ENCODE measurements at regions not wholly inside any gene's neighbourhood (a gene's known extent, or its start where the extent isn't known, plus 50 kb on each side); places are given as distances from the start of the nearest gene placed in this dataset.

GRCh38 chr21:45354970-45355369 is 50.0 kb upstream of the COL18A1 start:
- no CpG with 5 or more reads among the region's 5 CpGs for WGBS, 2 experiments (ENCODE audit: extremely low coverage in 2 of 2, insufficient read length in 1 of 2)
- Histone ChIP-seq H4K8ac (ENCODE audit: low read depth in 2 of 2, low read length in 2 of 2) (no peak overlapping the region), H2AK9ac (replicated peaks; ENCODE audit: low read depth, low read length, poor library complexity) (no peak overlapping the region), H4K20me1 (ENCODE audit: insufficient read depth, low read length) (no peaks in the 10 kb centered on the region), H4K91ac (ENCODE audit: insufficient read depth, low read depth, low read length) (no peak overlapping the region), H3K4me1 (ENCODE audit: control insufficient read depth, insufficient read depth, low read length) (peaks cover 4% of the 10 kb centered on the region; the same call in 1 of the 2 replicates), H3K4me3 (ENCODE audit: insufficient read depth, low read depth, low read length) (no peak overlapping the region), H2AFZ (replicated peaks; ENCODE audit: low read length, poor library complexity) (no peak overlapping the region), H3K14ac (replicated peaks; ENCODE audit: low read depth, low read length) (no peak overlapping the region), H2BK120ac (ENCODE audit: low read depth, low read length) (no peak overlapping the region), H2AK5ac (ENCODE audit: low read depth, low read length) (no peak overlapping the region), H3K4ac (ENCODE audit: low read depth, low read length) (no peak overlapping the region), H3K56ac (ENCODE audit: extremely low read depth, insufficient read depth, low read length) (no peak overlapping the region), H3K4me2 (ENCODE audit: low read depth, low read length) (no peak overlapping the region), H2BK15ac (ENCODE audit: low read depth, low read length) (no peak overlapping the region), H3K27me3 (ENCODE audit: control insufficient read depth, insufficient read depth, low read length) (no peaks in the 10 kb centered on the region), H3K9me1 (ENCODE audit: insufficient read depth, low read length) (peaks cover 13% of the 10 kb centered on the region), H2BK5ac (ENCODE audit: low read depth, low read length, poor library complexity, severe bottlenecking) (no peak overlapping the region), H4K5ac (ENCODE audit: low read depth, low read length) (no peak overlapping the region), H3K18ac (ENCODE audit: low read depth, low read length) (no peak overlapping the region), H2BK20ac (ENCODE audit: low read depth, low read length) (no peak overlapping the region), H3K36me3 (ENCODE audit: control insufficient read depth, insufficient read depth, low read length) (no peaks in the 10 kb centered on the region), H3K27ac (ENCODE audit: insufficient read depth, low read length) (no peak overlapping the region), H3K9me3 (ENCODE audit: control insufficient read depth, insufficient read depth, low read length) (no peaks in the 10 kb centered on the region), H3K23ac (ENCODE audit: low read depth, low read length) (no peak overlapping the region), H3K9ac (ENCODE audit: low read depth, low read length) (no peak overlapping the region), H3K79me1 (ENCODE audit: low read depth in 1 of 2, low read length in 2 of 2) (no peaks in the 10 kb centered on the region)
- BruUV-seq (replicated peaks): no TSS peak
- dilution Hi-C loops (cut with HindIII; ENCODE audit: low sequenced_read_pairs, unreplicated experiment) (no loop called here), in situ Hi-C loops (cut with MboI; ENCODE audit: low sequenced_read_pairs) (no loop called here), intact Hi-C loops (cut with micrococcal nuclease) (no loop called here)
- TF ChIP-seq MAFK (IDR thresholded peaks at IDR 0.05; ENCODE audit: low read depth, low read length): peak; percentile 60
- TF ChIP-seq NFE2L2 (IDR thresholded peaks at IDR 0.05; ENCODE audit: low read depth, low read length): no peak
- TF ChIP-seq BHLHE40 (IDR thresholded peaks at IDR 0.05; ENCODE audit: low read depth, low read length): no peak
- POLR2A ChIA-PET (ENCODE audit: unreplicated experiment): no interaction called here
- CTCF ChIA-PET: no interaction called here
- no peak for ATAC-seq (ENCODE audit: low read depth)
- no peak for DNase-seq

Data from IMR-90 (cell line).